GM12891 (cell line): ENCODE measurements at regions not wholly inside any gene's neighbourhood (a gene's known extent, or its start where the extent isn't known, plus 50 kb on each side); places are given as distances from the start of the nearest gene placed in this dataset.

Experiments used
- POLR2A ChIP-seq: IDR thresholded peaks from 2 replicates; pipeline ENCODE4 v1.6.1; 2011; ENCODE audit warnings: low read depth, low read length, control low read depth
- SPI1 ChIP-seq: IDR thresholded peaks from 2 replicates; pipeline ENCODE4 v1.6.1; 2011; ENCODE audit warnings: low read depth, low read length, control low read depth

DNA sequence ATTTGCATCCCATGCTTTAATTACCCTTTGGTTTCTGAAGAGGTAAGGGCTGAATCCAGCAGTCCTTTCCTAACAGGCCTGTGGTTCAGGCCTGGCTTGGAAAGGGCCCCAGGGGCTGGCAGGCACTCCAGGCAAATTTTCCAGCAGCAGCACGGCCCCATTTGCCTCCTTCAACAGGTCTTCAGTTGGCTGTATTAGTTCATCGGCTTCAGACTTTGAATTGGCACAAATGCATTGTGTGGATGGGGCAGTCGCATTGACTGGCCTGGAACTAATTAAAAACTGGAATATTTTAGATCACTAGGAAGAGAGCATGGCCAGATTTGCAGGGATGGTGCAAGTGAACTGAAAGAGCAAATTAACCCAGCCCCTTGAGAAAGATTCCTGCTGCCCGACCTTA lies 207.8 kb upstream of the MCTP2 start:
- TF ChIP-seq POLR2A (no peak), SPI1 (no peak)
